ENCODE measurements at regions not wholly inside any gene's neighbourhood (a gene's known extent, or its start where the extent isn't known, plus 50 kb on each side); places are given as distances from the start of the nearest gene placed in this dataset.

DNA sequence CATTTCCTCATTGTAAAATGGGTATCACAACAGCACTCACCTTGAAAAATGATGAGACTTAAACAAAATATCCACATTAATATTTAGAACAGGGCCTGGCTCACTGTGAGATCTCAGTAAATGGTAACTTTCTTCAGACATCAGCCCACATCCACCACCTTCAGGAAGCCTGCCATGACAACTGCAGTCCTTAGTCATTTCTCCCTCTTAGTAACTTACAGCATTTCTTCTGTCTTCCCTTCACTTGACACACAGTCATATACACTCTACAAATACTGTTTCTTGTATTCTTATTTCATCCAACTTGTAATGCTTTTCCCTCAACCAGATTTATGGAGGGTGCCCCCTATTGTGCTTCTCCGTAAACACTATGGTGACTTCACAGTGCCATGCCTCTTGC is 263.0 kb downstream of the ZNF516 start:
- no peak for TF ChIP-seq CTCF (IDR thresholded peaks at IDR 0.05; ENCODE audit: insufficient read depth, low read depth, low read length)
- Histone ChIP-seq H3K4me2 (ENCODE audit: low read length) (no peak overlapping the region), H4K20me1 (ENCODE audit: insufficient read depth, low read length) (no peaks in the 10 kb centered on the region), H2AFZ (ENCODE audit: low read depth, low read length) (no peak overlapping the region), H3K4me3 (ENCODE audit: insufficient read depth, low read depth, low read length) (no peak overlapping the region), H3K9ac (ENCODE audit: low read length) (no peak overlapping the region), H3K9me3 (ENCODE audit: insufficient read depth, low read depth, low read length) (no peaks in the 10 kb centered on the region), H3K27ac (ENCODE audit: low read depth, low read length) (no peak overlapping the region), H3K36me3 (ENCODE audit: insufficient read depth, low read length) (no peaks in the 10 kb centered on the region), H3K27me3 (ENCODE audit: insufficient read depth, low read length) (no peaks in the 10 kb centered on the region), H3K79me2 (ENCODE audit: insufficient read depth, low read length) (no peaks in the 10 kb centered on the region), H3K4me1 (ENCODE audit: insufficient read depth, low read length) (no peaks in the 10 kb centered on the region)
- Mint-ChIP-seq H3K4me3 (ENCODE audit: unreplicated experiment) (no peak overlapping the region), H3K27me3 (ENCODE audit: low read depth, unreplicated experiment) (peaks cover 15% of the 10 kb centered on the region), H3K9me3 (ENCODE audit: unreplicated experiment) (peaks cover 1% of the 10 kb centered on the region), H3K36me3 (ENCODE audit: low read depth, unreplicated experiment) (no peaks in the 10 kb centered on the region), H3K27ac (ENCODE audit: unreplicated experiment) (no peak overlapping the region), H3K4me1 (ENCODE audit: low read depth, unreplicated experiment) (peaks cover 7% of the 10 kb centered on the region)
- FAIRE-seq (no peak), DNase-seq (ENCODE audit: low read depth) (no peak)

- Mint-ChIP-seq H3K4me3 (ENCODE audit: unreplicated experiment) (no peak overlapping the region), H3K27me3 (ENCODE audit: low read depth, unreplicated experiment) (peaks cover 18% of the 10 kb centered on the region), H3K4me1 (ENCODE audit: low read depth, unreplicated experiment) (peaks cover 7% of the 10 kb centered on the region), H3K9me3 (ENCODE audit: unreplicated experiment) (peaks cover 1% of the 10 kb centered on the region), H3K27ac (ENCODE audit: unreplicated experiment) (no peak overlapping the region), H3K36me3 (ENCODE audit: low read depth, unreplicated experiment) (no peaks in the 10 kb centered on the region)
- Histone ChIP-seq H3K4me3 (ENCODE audit: insufficient read depth, low read depth, low read length) (no peak overlapping the region), H3K9me3 (ENCODE audit: insufficient read depth, low read depth, low read length) (no peaks in the 10 kb centered on the region), H3K36me3 (ENCODE audit: insufficient read depth, low read length) (no peaks in the 10 kb centered on the region), H3K79me2 (ENCODE audit: insufficient read depth, low read length) (no peaks in the 10 kb centered on the region), H2AFZ (ENCODE audit: low read depth, low read length) (no peak overlapping the region), H4K20me1 (ENCODE audit: insufficient read depth, low read length) (no peaks in the 10 kb centered on the region), H3K9ac (ENCODE audit: low read length) (no peak overlapping the region), H3K27ac (ENCODE audit: low read depth, low read length) (no peak overlapping the region), H3K27me3 (ENCODE audit: insufficient read depth, low read length) (no peaks in the 10 kb centered on the region), H3K4me2 (ENCODE audit: low read length) (no peak overlapping the region), H3K4me1 (ENCODE audit: insufficient read depth, low read length) (no peaks in the 10 kb centered on the region)
- no peak for FAIRE-seq
- TF ChIP-seq EZH2 (IDR thresholded peaks at IDR 0.05; ENCODE audit: insufficient read depth, low read length) (no peak), CTCF (IDR thresholded peaks at IDR 0.05; ENCODE audit: insufficient read depth, low read depth, low read length) (no peak)
- no peak for DNase-seq (ENCODE audit: low read depth)
These were observed 263.6 kb downstream of the ZNF516 start for GRCh38 chr18:76231402-76231801.

DNA sequence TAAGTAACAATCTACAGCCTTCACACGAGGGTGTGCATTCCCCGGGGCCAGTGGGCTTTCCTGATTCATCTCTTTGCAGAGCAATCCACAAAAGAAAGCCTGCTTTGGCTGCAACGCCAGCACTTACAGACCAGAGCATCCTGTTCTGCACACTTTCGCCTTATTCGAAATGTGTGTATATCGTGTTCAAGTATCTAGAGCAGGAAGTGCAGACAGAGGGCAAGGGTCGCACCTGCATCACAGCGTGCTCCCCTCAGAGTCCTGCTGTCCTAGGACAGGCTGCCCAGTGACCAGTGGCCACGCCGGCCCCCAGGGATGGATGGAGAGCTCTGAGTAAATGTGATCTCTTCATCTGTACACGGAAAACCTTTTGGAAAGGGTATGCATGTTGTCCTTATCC is 264.3 kb downstream of the ZNF516 start:
- Histone ChIP-seq H3K9me3 (ENCODE audit: insufficient read depth, low read depth, low read length) (no peaks in the 10 kb centered on the region), H3K4me2 (ENCODE audit: low read length) (no peak overlapping the region), H3K9ac (ENCODE audit: low read length) (no peak overlapping the region), H4K20me1 (ENCODE audit: insufficient read depth, low read length) (no peaks in the 10 kb centered on the region), H3K36me3 (ENCODE audit: insufficient read depth, low read length) (no peaks in the 10 kb centered on the region), H3K27ac (ENCODE audit: low read depth, low read length) (no peak overlapping the region), H3K27me3 (ENCODE audit: insufficient read depth, low read length) (no peaks in the 10 kb centered on the region), H3K79me2 (ENCODE audit: insufficient read depth, low read length) (no peaks in the 10 kb centered on the region), H2AFZ (ENCODE audit: low read depth, low read length) (no peak overlapping the region), H3K4me3 (ENCODE audit: insufficient read depth, low read depth, low read length) (no peak overlapping the region), H3K4me1 (ENCODE audit: insufficient read depth, low read length) (no peaks in the 10 kb centered on the region)
- no peak overlapping the region for H3K27ac Mint-ChIP-seq (ENCODE audit: unreplicated experiment)
- FAIRE-seq (no peak), DNase-seq (ENCODE audit: low read depth) (no peak)
- no peaks in the 10 kb centered on the region for H3K36me3 Mint-ChIP-seq (ENCODE audit: low read depth, unreplicated experiment)
- H3K4me3 Mint-ChIP-seq (ENCODE audit: unreplicated experiment), result no peak overlapping the region
- H3K27me3 Mint-ChIP-seq (ENCODE audit: low read depth, unreplicated experiment), result peaks cover 18% of the 10 kb centered on the region
- TF ChIP-seq EZH2 (IDR thresholded peaks at IDR 0.05; ENCODE audit: insufficient read depth, low read length) (no peak), CTCF (IDR thresholded peaks at IDR 0.05; ENCODE audit: insufficient read depth, low read depth, low read length) (no peak)
- H3K9me3 Mint-ChIP-seq (ENCODE audit: unreplicated experiment), result no peaks in the 10 kb centered on the region
- H3K4me1 Mint-ChIP-seq (ENCODE audit: low read depth, unreplicated experiment), result peaks cover 7% of the 10 kb centered on the region

All from astrocyte (in vitro differentiated cells and primary cell).